ENCODE measurements at regions not wholly inside any gene's neighbourhood (a gene's known extent, or its start where the extent isn't known, plus 50 kb on each side); places are given as distances from the start of the nearest gene placed in this dataset.

- H3K9me3 ChIP-seq (ENCODE audit: control insufficient read depth, low read length) = no peaks in the 10 kb centered on the region
- no peaks in the 10 kb centered on the region for H3K4me1 ChIP-seq (ENCODE audit: control insufficient read depth, insufficient read depth, low read length, poor library complexity, severe bottlenecking)
- 93 to 100% methylated on average over 1 of the region's 2 CpGs for WGBS, 2 experiments (ENCODE audit: insufficient coverage in 2 of 2)
- no peak overlapping the region for H3K27ac ChIP-seq (ENCODE audit: low read depth, low read length, severe bottlenecking)
- no peak overlapping the region for H3K4me3 ChIP-seq (ENCODE audit: extremely low read depth, insufficient read depth, low read length, poor library complexity, severe bottlenecking)
- no peaks in the 10 kb centered on the region for H3K36me3 ChIP-seq (ENCODE audit: control insufficient read depth, insufficient read depth, low read length)
These were observed 476.9 kb upstream of the PRICKLE1 start for GRCh38 chr12:43066471-43066870.

DNA sequence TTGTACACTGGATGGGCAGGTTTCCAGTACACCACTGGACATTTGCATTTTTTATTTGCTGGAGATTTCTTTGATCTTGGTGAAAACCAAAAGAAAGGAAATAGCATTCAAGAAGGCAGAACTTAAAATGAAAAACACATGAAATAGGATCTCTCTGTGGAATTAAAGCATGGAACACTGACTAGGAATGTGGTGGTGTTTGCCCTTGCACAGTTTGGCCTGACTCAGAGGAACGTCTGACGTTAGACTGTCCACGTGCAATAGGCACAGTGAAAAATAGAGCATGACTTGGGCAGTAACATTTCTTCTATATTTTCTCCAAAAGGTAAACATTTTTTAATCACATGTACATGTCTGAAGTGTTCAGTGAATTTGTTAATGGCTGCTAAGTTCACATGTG is 474.1 kb upstream of the PRICKLE1 start:
- H3K9me3 ChIP-seq (ENCODE audit: control insufficient read depth, low read length) = no peaks in the 10 kb centered on the region
- H3K4me3 ChIP-seq (ENCODE audit: extremely low read depth, insufficient read depth, low read length, poor library complexity, severe bottlenecking) = no peak overlapping the region
- H3K4me1 ChIP-seq (ENCODE audit: control insufficient read depth, insufficient read depth, low read length, poor library complexity, severe bottlenecking) = no peaks in the 10 kb centered on the region
- WGBS, 2 experiments (ENCODE audit: insufficient coverage in 2 of 2) = 92% methylated on average over 2 of the region's 3 CpGs; no CpG with 5 or more reads in 1 of the 2 experiments
- no peak overlapping the region for H3K27ac ChIP-seq (ENCODE audit: low read depth, low read length, severe bottlenecking)
- H3K36me3 ChIP-seq (ENCODE audit: control insufficient read depth, insufficient read depth, low read length) = no peaks in the 10 kb centered on the region

GRCh38 chr12:43062201-43062895 is 472.8 kb upstream of the PRICKLE1 start:
- Histone ChIP-seq H3K27ac (ENCODE audit: low read depth, low read length, severe bottlenecking) (no peak overlapping the region), H3K4me3 (ENCODE audit: extremely low read depth, insufficient read depth, low read length, poor library complexity, severe bottlenecking) (no peak overlapping the region), H3K9me3 (ENCODE audit: control insufficient read depth, low read length) (no peaks in the 10 kb centered on the region), H3K36me3 (ENCODE audit: control insufficient read depth, insufficient read depth, low read length) (no peaks in the 10 kb centered on the region), H3K4me1 (ENCODE audit: control insufficient read depth, insufficient read depth, low read length, poor library complexity, severe bottlenecking) (no peaks in the 10 kb centered on the region)
- WGBS, 2 experiments (ENCODE audit: insufficient coverage in 2 of 2) = 90 to 100% methylated on average over 1 of the region's 1 CpG

GRCh38 chr12:43060742-43061141 is 471.2 kb upstream of the PRICKLE1 start:
- Histone ChIP-seq H3K4me1 (ENCODE audit: control insufficient read depth, insufficient read depth, low read length, poor library complexity, severe bottlenecking) (no peaks in the 10 kb centered on the region), H3K4me3 (ENCODE audit: extremely low read depth, insufficient read depth, low read length, poor library complexity, severe bottlenecking) (no peak overlapping the region), H3K36me3 (ENCODE audit: control insufficient read depth, insufficient read depth, low read length) (no peaks in the 10 kb centered on the region), H3K9me3 (ENCODE audit: control insufficient read depth, low read length) (no peaks in the 10 kb centered on the region), H3K27ac (ENCODE audit: low read depth, low read length, severe bottlenecking) (no peak overlapping the region)
- no CpG with 5 or more reads among the region's 2 CpGs for WGBS, 2 experiments (ENCODE audit: insufficient coverage in 2 of 2)

GRCh38 chr12:43058616-43059015 is 469.1 kb upstream of the PRICKLE1 start:
- H3K9me3 ChIP-seq (ENCODE audit: control insufficient read depth, low read length) = no peaks in the 10 kb centered on the region
- 100% methylated on average over 1 of the region's 4 CpGs for WGBS, 2 experiments (ENCODE audit: insufficient coverage in 2 of 2)
- no peaks in the 10 kb centered on the region for H3K36me3 ChIP-seq (ENCODE audit: control insufficient read depth, insufficient read depth, low read length)
- H3K27ac ChIP-seq (ENCODE audit: low read depth, low read length, severe bottlenecking) = no peak overlapping the region
- no peak overlapping the region for H3K4me3 ChIP-seq (ENCODE audit: extremely low read depth, insufficient read depth, low read length, poor library complexity, severe bottlenecking)
- H3K4me1 ChIP-seq (ENCODE audit: control insufficient read depth, insufficient read depth, low read length, poor library complexity, severe bottlenecking) = no peaks in the 10 kb centered on the region

DNA sequence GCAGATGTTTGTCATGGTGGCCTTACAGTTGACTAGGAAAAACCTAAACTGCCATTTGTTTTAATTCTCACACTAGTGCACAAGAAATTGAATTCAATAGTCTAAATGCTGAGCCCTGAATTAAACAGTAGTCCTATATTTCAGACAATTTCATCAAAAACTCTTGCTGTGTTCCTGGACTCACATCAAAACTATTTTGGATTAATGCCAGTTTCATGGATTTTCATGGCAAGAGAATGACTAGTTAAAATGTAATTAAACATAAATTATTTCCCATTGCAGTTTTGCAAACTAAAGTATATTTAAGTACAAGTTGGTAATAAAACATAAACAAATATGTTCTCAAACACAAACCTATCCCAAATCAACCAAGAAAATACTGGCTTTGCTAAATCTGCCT is 468.0 kb upstream of the PRICKLE1 start:
- no peaks in the 10 kb centered on the region for H3K9me3 ChIP-seq (ENCODE audit: control insufficient read depth, low read length)
- H3K27ac ChIP-seq (ENCODE audit: low read depth, low read length, severe bottlenecking) = no peak overlapping the region
- no peaks in the 10 kb centered on the region for H3K4me1 ChIP-seq (ENCODE audit: control insufficient read depth, insufficient read depth, low read length, poor library complexity, severe bottlenecking)
- no peaks in the 10 kb centered on the region for H3K36me3 ChIP-seq (ENCODE audit: control insufficient read depth, insufficient read depth, low read length)
- no peak overlapping the region for H3K4me3 ChIP-seq (ENCODE audit: extremely low read depth, insufficient read depth, low read length, poor library complexity, severe bottlenecking)

GRCh38 chr12:43054085-43054484 is 464.5 kb upstream of the PRICKLE1 start:
- Histone ChIP-seq H3K4me1 (ENCODE audit: control insufficient read depth, insufficient read depth, low read length, poor library complexity, severe bottlenecking) (no peaks in the 10 kb centered on the region), H3K4me3 (ENCODE audit: extremely low read depth, insufficient read depth, low read length, poor library complexity, severe bottlenecking) (no peak overlapping the region), H3K36me3 (ENCODE audit: control insufficient read depth, insufficient read depth, low read length) (no peaks in the 10 kb centered on the region), H3K27ac (ENCODE audit: low read depth, low read length, severe bottlenecking) (no peak overlapping the region), H3K9me3 (ENCODE audit: control insufficient read depth, low read length) (no peaks in the 10 kb centered on the region)
- no CpG with 5 or more reads among the region's 2 CpGs for whole genome bisulfite sequencing, 2 experiments (ENCODE audit: insufficient coverage in 2 of 2)

DNA sequence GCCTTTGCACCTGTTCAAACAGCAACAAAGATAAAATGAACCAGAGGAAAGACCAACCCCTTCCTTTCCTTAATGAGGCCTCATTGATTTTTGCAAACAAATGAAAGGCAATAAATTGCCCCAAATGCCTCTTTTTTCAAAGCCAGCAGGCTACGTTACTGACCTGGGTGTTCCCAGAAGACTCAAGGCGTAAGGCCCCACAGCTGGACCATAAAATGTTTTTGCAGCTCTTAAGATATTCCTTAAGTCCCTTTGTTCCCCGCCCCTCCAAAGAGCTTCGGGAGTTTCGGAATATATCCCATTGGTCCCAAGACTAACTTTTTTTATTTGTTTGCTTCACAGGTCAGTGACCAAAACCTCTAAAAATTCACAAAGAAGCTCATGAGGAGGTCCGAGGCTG is 462.9 kb upstream of the PRICKLE1 start:
- 87 to 93% methylated on average over 5 to 6 of the region's 6 CpGs for WGBS, 2 experiments (ENCODE audit: insufficient coverage in 2 of 2)

GRCh38 chr12:43044241-43044640 is 454.7 kb upstream of the PRICKLE1 start:
- H3K4me1 ChIP-seq (ENCODE audit: control insufficient read depth, insufficient read depth, low read length, poor library complexity, severe bottlenecking) = no peaks in the 10 kb centered on the region
- 80 to 83% methylated on average over 1 to 2 of the region's 2 CpGs for WGBS, 2 experiments (ENCODE audit: insufficient coverage in 2 of 2)
- H3K4me3 ChIP-seq (ENCODE audit: extremely low read depth, insufficient read depth, low read length, poor library complexity, severe bottlenecking) = no peak overlapping the region
- no peaks in the 10 kb centered on the region for H3K9me3 ChIP-seq (ENCODE audit: control insufficient read depth, low read length)
- H3K36me3 ChIP-seq (ENCODE audit: control insufficient read depth, insufficient read depth, low read length) = no peaks in the 10 kb centered on the region
- H3K27ac ChIP-seq (ENCODE audit: low read depth, low read length, severe bottlenecking) = no peak overlapping the region

More for the DNA sequence above, 462.9 kb upstream of the PRICKLE1 start:
- no peaks in the 10 kb centered on the region for H3K36me3 ChIP-seq (ENCODE audit: control insufficient read depth, insufficient read depth, low read length)
- H3K4me3 ChIP-seq (ENCODE audit: extremely low read depth, insufficient read depth, low read length, poor library complexity, severe bottlenecking) = no peak overlapping the region
- no peaks in the 10 kb centered on the region for H3K4me1 ChIP-seq (ENCODE audit: control insufficient read depth, insufficient read depth, low read length, poor library complexity, severe bottlenecking)
- H3K9me3 ChIP-seq (ENCODE audit: control insufficient read depth, low read length) = no peaks in the 10 kb centered on the region
- no peak overlapping the region for H3K27ac ChIP-seq (ENCODE audit: low read depth, low read length, severe bottlenecking)

DNA sequence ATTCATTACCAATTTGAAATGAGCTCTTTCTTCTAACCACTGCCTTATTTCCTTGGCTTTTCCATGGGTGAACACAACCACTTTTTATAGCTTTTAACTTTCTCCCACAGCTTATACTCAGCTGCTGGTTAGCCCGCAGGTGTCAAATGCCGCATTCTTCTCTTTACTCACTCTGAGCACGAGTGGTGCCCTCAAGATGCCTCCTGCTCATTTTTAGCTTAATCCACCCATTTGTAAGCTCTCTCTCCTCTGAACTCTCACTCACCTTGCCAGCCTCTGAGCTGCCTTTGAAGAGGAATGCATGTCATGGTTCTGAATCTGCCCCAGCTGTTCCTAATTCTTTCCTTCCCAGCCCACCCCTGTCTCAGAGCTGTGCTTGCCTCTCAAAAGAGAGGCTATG is 449.4 kb upstream of the PRICKLE1 start:
- no peak overlapping the region for H3K27ac ChIP-seq (ENCODE audit: low read depth, low read length, severe bottlenecking)
- no peak overlapping the region for H3K4me3 ChIP-seq (ENCODE audit: extremely low read depth, insufficient read depth, low read length, poor library complexity, severe bottlenecking)
- no peaks in the 10 kb centered on the region for H3K4me1 ChIP-seq (ENCODE audit: control insufficient read depth, insufficient read depth, low read length, poor library complexity, severe bottlenecking)
- no peaks in the 10 kb centered on the region for H3K36me3 ChIP-seq (ENCODE audit: control insufficient read depth, insufficient read depth, low read length)
- H3K9me3 ChIP-seq (ENCODE audit: control insufficient read depth, low read length) = no peaks in the 10 kb centered on the region
- WGBS, 2 experiments (ENCODE audit: insufficient coverage in 2 of 2) = 83 to 87% methylated on average over 3 of the region's 3 CpGs

GRCh38 chr12:43029971-43030370 is 440.4 kb upstream of the PRICKLE1 start:
- H3K4me3 ChIP-seq (ENCODE audit: extremely low read depth, insufficient read depth, low read length, poor library complexity, severe bottlenecking) = no peak overlapping the region
- no peak overlapping the region for H3K27ac ChIP-seq (ENCODE audit: low read depth, low read length, severe bottlenecking)
- H3K4me1 ChIP-seq (ENCODE audit: control insufficient read depth, insufficient read depth, low read length, poor library complexity, severe bottlenecking) = no peaks in the 10 kb centered on the region
- WGBS, 2 experiments (ENCODE audit: insufficient coverage in 2 of 2) = no CpG with 5 or more reads among the region's 2 CpGs
- no peaks in the 10 kb centered on the region for H3K36me3 ChIP-seq (ENCODE audit: control insufficient read depth, insufficient read depth, low read length)
- H3K9me3 ChIP-seq (ENCODE audit: control insufficient read depth, low read length) = peaks cover 18% of the 10 kb centered on the region

All from mesodermal cell (in vitro differentiated cells).